GM12875 (cell line): ENCODE measurements at regions not wholly inside any gene's neighbourhood (a gene's known extent, or its start where the extent isn't known, plus 50 kb on each side); places are given as distances from the start of the nearest gene placed in this dataset.
A peak's percentile ranks its signal among the peaks of the same experiment; 100 is the strongest.

Experiments used
- H3K4me3 ChIP-seq: one replicate; pipeline ENCODE4 v1.5.1; 2011; ENCODE audit warnings: low read depth, low read length, control low read depth
- TF ChIP-seq, protein P1 (sequence below): IDR thresholded peaks from 2 replicates; pipeline ENCODE4 v1.5.1; 2011; ENCODE audit warnings: low read depth, mild to moderate bottlenecking, control low read depth, inconsistent platforms, low read length, moderate library complexity, borderline replicate concordance; ENCODE audit not compliant: insufficient read depth

GRCh38 chr16:73558219-73558618 is 510.3 kb upstream of the ZFHX3 start:
- H3K4me3 ChIP-seq = no peak overlapping the region
- TF ChIP-seq, protein P1, sequence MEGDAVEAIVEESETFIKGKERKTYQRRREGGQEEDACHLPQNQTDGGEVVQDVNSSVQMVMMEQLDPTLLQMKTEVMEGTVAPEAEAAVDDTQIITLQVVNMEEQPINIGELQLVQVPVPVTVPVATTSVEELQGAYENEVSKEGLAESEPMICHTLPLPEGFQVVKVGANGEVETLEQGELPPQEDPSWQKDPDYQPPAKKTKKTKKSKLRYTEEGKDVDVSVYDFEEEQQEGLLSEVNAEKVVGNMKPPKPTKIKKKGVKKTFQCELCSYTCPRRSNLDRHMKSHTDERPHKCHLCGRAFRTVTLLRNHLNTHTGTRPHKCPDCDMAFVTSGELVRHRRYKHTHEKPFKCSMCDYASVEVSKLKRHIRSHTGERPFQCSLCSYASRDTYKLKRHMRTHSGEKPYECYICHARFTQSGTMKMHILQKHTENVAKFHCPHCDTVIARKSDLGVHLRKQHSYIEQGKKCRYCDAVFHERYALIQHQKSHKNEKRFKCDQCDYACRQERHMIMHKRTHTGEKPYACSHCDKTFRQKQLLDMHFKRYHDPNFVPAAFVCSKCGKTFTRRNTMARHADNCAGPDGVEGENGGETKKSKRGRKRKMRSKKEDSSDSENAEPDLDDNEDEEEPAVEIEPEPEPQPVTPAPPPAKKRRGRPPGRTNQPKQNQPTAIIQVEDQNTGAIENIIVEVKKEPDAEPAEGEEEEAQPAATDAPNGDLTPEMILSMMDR = no peak

GRCh38 chr16:73553941-73554660 is 506.2 kb upstream of the ZFHX3 start:
- no peak overlapping the region for H3K4me3 ChIP-seq
- TF ChIP-seq, protein P1 = no peak

DNA sequence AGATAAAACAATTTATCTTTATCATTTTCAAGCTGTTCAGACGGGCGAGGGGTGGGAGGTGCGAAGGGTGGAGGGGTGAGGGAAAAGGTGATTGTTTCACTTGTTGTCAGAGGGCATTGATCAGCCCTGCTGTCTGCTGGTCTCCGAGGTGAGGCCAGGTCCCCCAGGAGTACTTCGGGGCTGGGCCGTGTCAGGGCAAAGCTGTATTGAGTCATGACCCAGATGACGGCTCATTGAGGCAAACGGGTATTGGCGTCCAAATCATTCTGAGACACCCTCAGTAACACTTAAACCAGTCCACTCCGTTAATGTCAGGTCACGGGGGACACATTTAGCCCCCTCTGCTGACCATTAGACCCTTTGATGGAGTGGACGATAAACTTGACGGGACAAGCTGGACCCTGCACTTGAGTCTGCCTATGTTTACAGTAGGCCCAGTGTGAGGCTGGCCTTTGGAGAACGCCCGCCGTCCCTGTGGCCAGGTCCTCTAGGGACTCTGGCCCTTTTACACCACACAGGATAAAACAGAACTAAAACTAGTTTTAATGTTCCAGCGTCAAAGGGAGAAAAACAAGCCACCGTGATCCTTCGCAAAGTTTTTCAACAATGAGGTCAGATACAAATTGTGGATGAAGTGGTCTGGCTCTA is 502.2 kb upstream of the ZFHX3 start:
- H3K4me3 ChIP-seq = no peak overlapping the region
- TF ChIP-seq, protein P1 = no peak

DNA sequence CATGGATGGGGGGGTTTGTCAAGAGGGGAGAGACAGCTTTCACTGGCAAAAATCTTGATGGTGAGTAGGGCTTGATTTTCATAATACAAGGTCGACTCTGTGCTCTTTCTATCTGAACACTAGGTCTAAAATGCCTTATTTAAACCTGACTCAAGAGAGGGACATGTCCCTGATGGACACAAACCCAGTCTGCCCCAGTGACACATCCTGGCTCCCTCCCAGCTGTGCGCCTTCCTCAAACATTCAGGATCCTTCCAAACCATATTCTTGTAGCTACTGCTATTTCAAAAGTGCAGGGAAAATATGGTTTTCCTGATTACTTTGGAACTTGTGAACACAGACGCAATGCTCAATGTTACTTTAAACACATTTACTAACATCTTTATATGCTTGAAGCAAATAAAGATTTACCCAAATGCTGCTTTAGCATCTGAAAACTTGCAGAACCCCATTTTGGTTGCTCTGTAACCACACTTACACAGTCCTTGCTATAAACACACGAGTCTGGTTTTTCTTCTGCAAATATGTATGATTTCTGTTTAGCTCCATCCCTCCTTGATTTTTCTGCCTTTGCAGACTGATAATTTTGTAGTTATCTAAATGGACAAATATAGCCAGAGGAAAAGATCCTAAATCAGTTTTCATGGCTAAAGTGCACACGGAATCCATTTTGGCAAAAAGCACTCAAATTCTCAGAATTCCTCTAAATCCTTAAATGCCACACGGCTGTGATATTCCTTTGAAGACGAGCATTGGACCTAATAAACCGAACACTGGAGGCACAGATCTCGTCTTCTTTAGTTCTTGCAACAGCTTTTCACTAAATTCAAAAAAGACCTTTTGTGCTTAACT is 499.9 kb upstream of the ZFHX3 start:
- TF ChIP-seq, protein P1 = no peak
- H3K4me3 ChIP-seq = no peak overlapping the region

DNA sequence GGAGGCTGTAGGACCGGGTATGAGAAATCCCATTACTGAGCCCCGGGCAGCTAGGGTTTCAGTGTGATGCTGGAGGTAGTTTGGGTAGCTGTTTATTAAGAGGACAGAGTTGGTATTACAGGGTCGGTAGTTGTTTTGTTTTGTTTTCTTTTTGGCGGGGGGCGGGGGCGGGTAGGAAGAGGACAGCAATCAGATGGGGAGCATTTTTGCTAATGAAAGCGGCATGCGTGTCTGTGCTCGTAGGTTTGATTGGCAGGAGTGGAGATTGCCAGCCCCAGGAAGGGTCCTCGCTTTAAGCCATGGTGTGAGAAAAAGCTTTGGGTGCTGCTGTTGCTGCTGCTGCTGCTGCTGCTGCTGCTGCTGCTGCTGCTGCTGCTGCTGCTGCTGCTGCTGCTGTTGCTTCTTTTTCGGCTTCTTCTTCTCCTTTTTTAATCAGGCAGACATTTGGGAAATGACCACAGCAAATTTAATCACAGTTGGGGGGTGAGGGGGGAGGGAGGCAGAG is 498.5 kb upstream of the ZFHX3 start:
- TF ChIP-seq, protein P1 = no peak
- peak overlapping the region; percentile 11 for H3K4me3 ChIP-seq

DNA sequence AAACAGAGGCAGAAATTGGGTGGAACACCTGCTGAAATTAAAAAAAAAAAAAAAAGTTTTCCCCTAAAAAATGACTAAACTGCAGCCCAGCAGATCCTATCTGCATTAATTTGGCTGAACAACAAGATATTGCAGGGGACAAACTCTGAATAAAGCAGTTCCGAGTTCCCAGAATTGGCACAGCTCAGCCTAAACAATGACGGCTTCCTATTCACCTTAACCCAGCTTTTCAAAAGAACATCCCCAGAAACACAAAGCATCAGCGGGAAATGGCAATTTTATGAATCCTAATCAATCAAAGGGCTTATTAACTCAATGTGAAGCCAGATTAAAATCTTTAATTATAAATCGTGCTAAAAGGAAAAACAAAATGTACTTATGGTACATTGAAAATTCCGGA is 497.8 kb upstream of the ZFHX3 start:
- TF ChIP-seq, protein P1 = no peak
- no peak overlapping the region for H3K4me3 ChIP-seq

GRCh38 chr16:73545290-73545689 is 497.4 kb upstream of the ZFHX3 start:
- no peak overlapping the region for H3K4me3 ChIP-seq
- TF ChIP-seq, protein P1 = no peak
